Fibroblast of the aortic adventitia (primary cell): ENCODE measurements at regions not wholly inside any gene's neighbourhood (a gene's known extent, or its start where the extent isn't known, plus 50 kb on each side); places are given as distances from the start of the nearest gene placed in this dataset.

Experiments used
- DNase-seq: peaks from one replicate; pipeline ENCODE4 v3.0.0-alpha.2; 2010; ENCODE audit warnings: low read depth
- H3K4me3 ChIP-seq: 2 replicates; pipeline ENCODE4 v1.5.1; 2011; ENCODE audit warnings: low read depth, mild to moderate bottlenecking, control low read depth, low read length, moderate library complexity
- CTCF ChIP-seq: IDR thresholded peaks from 2 replicates; pipeline ENCODE4 v1.5.1; 2011; ENCODE audit warnings: mild to moderate bottlenecking, low read length, control low read depth, inconsistent platforms; ENCODE audit not compliant: insufficient read depth

DNA sequence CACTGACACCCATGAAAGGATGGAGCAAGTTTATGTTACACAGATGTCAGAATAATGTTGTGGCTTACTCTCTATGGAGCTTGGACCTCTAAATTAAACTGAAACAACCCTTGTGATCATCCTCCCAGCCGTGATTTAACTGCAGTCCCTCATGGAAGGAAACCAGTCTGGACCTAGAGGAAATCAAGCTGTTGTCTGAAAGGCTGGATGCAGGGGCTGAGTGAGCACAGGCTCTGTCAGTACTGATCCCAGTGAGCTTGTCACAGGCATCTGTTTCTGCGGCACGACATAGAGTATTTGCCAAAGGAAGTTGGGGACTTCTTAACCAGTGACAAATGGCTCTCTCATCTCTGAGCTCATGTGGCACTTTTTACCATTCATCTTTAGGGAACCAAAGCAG, 282.9 kb upstream of the MAP3K1 start:
- no peak for DNase-seq
- no peak for TF ChIP-seq CTCF
- H3K4me3 ChIP-seq = no peak overlapping the region

- H3K4me3 ChIP-seq = no peak overlapping the region
- no peak for TF ChIP-seq CTCF
- no peak for DNase-seq
These were observed 284.7 kb upstream of the MAP3K1 start for GRCh38 chr5:56530626-56531138.

- DNase-seq = no peak
- H3K4me3 ChIP-seq = no peak overlapping the region
- no peak for TF ChIP-seq CTCF
These were observed 285.5 kb upstream of the MAP3K1 start for GRCh38 chr5:56529666-56530430.

DNA sequence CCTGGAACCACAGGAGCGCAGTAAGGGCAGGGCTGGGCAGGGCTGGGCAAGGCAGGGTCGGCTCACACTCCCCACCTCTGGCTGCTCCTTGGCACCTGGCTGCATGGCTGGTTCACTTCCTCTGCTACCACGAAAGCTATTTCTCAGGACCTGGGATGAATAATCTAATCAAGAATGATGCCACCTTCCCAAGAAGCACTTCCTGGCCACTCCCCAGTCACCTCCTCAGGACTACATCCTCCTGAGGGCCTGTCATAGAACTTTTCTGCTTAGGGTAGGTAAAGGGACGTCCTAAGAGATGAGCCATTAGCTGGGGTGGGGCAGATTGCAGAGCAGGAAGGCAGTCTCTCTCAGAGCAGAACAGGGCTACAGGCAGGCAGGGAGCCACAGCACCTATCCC, 288.2 kb upstream of the MAP3K1 start:
- no peak overlapping the region for H3K4me3 ChIP-seq
- TF ChIP-seq CTCF = no peak
- DNase-seq = no peak

- TF ChIP-seq CTCF = no peak
- no peak for DNase-seq
- H3K4me3 ChIP-seq = no peak overlapping the region
These were observed 290.2 kb upstream of the MAP3K1 start for GRCh38 chr5:56525113-56525512.

DNA sequence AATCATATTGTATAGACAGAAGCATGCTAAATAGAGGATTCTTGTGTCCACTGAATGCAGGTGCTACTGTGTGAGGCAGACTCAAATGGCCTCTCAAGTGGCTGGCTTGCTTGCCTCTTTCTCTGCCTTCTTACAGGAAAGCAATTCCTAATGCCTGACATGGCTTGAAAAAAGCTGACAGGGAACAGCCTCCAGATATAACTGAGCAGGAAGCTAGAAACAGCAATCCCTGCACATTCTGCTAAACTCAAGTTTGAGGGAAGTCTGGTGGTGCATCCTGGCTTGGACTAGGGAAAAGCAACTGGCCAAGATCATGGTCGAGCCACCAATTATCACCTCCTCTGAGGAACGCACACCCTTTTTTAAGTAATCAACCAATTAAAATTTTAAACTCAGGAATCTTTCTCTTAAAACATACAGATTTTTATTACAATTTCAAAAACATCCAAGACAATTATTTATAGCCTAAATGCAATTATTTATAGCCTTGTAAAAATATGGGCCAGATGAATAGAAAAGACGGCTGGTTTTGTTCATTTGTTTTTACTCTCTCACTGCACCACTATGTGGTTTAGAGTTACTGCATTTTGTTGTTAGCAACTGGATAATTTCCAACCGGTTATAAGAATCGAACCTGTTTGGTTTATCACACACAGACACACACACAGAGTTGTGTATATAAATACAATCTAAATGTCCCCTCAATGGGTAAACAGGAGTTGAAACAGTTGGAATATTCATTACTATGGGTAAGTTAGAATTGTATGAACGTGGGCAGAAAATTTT, 290.9 kb upstream of the ANKRD55 start:
- no peak overlapping the region for H3K4me3 ChIP-seq
- no peak for DNase-seq
- no peak for TF ChIP-seq CTCF
